GM18517 (cell line): ENCODE measurements at regions not wholly inside any gene's neighbourhood (a gene's known extent, or its start where the extent isn't known, plus 50 kb on each side); places are given as distances from the start of the nearest gene placed in this dataset.

ENCODE experiments used
- ATAC-seq: cut with Tn5 transposase; IDR thresholded peaks from one replicate; pipeline ENCODE4 v1.9.1; 2021; ENCODE audit warnings: mild to moderate bottlenecking, moderate library complexity; ENCODE audit not compliant: unreplicated experiment

DNA sequence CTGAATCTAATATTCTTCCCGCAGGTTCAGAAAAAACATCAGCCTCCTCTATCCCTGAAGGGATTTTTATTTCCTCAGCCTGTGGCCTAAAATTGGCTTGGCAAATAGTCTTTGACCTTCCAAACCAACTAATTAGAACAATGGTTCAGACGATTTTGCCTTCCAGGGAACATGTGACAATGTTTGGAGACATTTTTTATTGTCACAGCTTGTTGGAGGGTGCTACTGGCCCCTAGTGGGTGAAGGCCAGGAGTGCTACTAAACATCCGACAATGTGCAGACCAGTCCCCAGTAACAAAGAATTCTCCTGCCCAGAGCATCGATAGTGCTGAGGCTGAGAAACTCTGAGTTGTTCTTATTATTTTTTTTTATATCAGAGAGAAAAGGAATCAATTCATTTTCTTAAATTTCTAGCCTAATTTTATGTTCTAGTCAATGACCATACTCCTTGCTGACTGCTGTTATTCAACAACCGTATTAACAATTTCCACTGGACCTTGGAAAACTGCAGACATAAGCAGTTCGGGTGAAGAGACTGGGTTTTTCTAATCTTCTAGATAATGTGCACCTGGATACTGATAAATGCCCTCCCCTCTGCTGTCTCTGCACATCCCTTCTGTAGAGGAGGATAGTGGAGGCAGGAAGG lies 280.7 kb downstream of the LMX1A start:
- no peak for ATAC-seq

GRCh38 chr1:165073185-165074007 lies 283.1 kb downstream of the LMX1A start:
- no peak for ATAC-seq

DNA sequence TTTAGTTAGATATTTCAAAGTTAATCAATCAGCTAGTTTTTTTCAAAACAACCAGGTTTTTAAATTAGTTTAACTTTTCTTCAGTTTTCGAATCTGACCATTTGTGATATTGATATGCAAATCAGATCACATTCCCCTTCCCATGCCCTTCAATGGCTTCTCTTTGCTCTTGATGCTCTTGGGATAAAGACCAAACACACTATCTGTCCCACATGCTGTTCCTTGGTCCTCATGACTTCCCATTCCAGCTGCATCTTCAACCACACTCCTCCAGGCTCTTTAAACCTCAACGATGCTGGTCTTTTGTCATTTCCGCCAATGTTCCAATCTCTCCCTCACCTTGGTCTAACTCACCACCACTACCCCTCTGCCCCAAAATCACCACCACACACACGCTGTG lies 285.8 kb downstream of the LMX1A start:
- no peak for ATAC-seq

- no peak for ATAC-seq
Measured at GRCh38 chr1:165069829-165070228, 286.7 kb downstream of the LMX1A start.

GRCh38 chr1:165068741-165069140 lies 287.8 kb downstream of the LMX1A start:
- no peak for ATAC-seq

DNA sequence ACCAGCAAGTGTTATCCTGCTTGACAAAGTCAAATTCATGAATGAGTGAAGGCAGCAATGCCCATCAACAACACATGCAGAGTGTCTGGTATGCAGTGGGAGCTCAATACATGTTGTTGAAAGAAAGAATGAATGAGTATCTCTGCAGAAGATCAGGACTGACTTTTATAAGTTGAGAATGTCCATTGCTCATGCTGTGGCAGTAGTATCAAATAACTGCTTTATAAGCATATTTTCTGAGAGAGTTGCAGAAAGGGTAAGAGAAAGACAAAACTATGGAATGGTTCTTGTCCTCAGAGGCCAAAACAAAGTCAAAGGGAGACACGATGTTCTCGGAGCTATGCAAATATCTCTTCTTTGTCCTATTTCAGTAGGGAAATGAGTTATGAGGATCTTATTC lies 288.7 kb downstream of the LMX1A start:
- ATAC-seq = no peak

- ATAC-seq = no peak
Measured at GRCh38 chr1:165063181-165063965, 293.1 kb downstream of the LMX1A start.

GRCh38 chr1:165062346-165062745 lies 294.2 kb downstream of the LMX1A start:
- no peak for ATAC-seq

- no peak for ATAC-seq
Measured at GRCh38 chr1:165060285-165060793, 296.2 kb downstream of the LMX1A start.

DNA sequence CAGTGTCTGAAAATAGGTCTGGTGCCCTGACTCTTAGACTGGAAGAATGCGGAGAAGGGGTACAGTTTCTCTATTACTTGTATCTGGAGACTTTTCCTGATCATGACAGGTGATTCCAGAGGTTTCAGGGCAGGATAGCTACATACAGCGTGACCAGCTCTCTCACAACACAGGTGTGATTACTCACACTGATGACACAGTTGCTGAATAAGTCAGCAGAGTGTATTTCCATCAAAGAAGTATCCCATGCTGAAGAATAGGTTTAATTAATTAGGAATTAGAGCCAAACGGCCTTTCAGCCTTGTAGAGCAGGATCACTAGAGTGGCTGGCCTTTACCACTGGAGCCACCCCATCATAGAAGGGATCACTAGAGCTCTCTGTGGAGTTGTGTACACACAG lies 298.6 kb downstream of the LMX1A start:
- no peak for ATAC-seq

GRCh38 chr1:165056914-165057313 lies 299.6 kb downstream of the LMX1A start:
- ATAC-seq = no peak

DNA sequence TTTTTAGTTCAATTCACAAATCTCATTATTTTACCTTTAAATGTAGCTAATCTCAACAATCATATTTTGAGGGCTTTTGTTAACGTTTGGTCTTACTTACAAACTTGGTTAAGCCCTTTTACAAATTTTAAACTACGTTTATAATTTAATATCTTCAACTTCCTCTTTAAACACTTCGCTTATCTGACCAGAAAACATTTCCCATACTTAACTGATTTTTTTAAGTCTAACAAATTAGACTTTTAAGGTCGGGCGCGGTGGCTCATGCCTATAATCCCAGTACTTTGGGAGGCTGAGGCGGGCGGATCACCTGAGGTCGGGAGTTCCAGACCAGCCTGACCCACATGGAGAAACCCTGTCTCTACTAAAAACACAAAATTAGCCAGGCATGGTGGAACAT lies 300.9 kb downstream of the LMX1A start:
- ATAC-seq = no peak

DNA sequence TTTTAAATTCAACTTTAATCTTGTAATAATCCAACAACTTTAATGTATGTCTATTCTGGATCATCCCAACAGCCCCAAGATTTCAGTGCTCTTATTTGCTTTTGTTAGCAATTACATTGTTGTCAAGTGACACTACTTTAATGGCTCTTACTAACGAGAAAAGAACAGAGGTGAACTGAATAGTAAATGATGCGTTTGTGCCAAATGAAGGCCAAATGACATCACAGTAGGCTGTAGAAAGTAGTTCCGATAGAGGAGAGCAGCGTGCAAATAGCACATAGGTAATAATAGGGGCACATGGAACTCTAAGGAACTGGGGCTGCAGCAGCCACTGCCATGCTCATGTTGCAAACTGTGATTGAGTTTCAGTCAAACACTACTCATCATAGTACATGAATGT lies 301.9 kb downstream of the LMX1A start:
- no peak for ATAC-seq

DNA sequence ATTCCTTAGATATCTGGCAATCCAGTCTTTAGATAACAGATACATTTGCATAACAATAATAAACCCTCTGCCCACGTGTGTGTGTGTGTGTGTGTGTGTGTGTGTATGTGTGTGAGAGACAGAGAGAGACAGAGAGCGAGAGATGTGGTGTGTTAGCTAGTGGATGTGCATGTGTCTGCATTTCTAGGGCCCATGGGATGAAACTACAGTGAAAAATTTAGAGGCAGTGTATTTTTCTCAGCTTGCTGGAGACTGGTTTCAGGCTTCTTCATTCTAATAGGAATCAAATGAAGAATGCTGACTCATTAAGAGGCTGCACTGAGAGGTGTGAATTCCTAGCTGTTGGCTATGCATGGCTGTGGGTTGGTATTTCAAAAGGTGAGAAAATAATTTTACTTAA lies 303.2 kb downstream of the LMX1A start:
- ATAC-seq = no peak

GRCh38 chr1:165052936-165053335 lies 303.6 kb downstream of the LMX1A start:
- no peak for ATAC-seq

GRCh38 chr1:165052431-165052830 lies 304.1 kb downstream of the LMX1A start:
- no peak for ATAC-seq

DNA sequence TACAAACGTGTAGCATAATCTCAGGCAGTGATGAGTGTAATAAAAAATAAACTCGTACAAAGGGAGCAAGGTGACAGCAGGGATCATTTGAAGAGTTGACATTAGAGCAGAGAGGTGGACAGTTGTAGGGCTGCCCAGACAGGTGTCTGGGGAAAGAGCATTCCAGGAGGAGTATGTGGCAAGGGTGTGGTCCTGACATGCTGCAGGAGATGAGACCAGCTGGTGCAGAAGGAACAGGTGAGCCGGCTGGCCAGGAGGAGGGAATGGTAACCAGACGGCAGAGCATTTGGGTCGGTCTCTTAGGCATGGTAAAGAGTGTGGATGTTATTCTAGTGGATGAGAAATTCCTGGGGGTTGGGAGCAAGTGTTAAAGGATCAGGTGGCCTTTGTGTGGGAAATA lies 306.3 kb downstream of the LMX1A start:
- ATAC-seq = no peak

DNA sequence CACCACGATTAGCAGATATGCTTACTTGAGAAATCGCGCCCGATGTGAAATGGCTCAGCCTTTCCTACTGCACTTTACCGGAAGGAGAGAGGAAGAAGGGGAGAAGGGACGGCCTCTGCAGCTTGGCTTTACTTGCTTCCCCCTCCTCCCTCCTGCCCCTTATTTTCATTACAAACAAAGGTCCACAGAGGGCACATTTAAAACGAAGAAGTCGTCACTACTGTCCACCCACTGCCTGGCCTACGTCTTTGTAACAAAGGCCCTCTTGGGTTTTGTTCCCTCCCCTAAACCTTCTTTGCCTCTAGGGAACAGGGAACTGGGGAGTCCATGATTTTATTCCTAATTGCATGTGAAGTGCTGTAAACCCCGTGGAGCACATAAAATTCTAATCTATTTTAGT lies 308.5 kb downstream of the LMX1A start:
- ATAC-seq = no peak

DNA sequence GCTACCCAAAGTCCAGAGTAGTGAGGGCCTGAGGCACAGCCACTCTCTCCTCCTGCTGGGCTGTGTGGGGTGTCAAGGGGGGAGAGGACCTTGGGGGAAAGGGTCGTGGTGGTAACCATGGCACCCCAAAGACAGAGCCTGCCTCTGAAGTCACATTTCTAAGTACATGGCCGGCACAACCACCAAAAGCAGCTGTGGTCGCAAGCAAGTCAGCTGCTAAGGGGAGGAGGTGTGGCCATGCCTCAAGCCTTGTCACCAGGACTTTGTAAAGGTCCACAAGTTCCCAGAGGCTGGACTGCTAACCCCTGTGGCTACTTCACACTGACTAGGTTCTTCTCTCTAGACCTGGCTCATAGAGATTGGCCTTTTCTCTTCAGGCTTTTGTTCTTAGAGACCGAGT lies 310.6 kb downstream of the LMX1A start:
- no peak for ATAC-seq

DNA sequence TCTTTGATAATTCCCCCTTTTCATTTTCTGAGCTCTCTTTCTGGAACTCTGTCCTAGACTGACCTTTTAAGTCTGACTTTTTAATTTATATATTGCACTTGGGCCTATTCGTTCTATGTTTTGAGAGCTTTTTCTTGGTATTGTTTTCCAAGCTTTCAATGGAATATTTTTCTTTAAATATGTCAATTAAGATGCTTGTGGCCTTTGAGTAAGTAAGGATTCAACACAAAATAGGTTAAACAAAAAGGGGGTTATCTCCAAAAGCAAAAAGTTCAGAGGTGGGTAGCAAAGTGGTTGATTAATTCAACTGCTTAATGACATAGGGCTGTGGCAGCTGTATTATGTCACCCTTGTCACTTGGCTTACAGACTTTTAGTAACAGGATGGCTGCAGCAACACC lies 315.9 kb downstream of the LMX1A start:
- ATAC-seq = no peak

DNA sequence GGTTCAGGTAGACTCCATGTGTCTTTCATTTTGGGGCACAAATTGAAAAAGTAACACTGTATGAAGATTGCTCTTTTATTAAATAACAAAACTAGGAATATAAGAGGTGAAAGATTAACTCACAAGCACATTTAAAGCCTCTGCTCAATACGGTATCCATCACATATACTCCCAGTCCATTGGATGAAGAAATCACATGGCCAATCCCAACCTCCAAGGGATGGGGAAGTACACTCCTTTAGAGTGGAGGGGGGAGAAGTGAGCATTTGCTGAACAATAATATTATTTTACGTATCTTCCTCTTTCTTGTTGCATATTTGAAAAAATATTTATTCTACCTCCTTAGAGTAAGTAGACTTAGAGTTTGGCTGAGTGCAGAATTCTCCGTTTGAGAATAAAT lies 316.5 kb downstream of the LMX1A start:
- no peak for ATAC-seq

DNA sequence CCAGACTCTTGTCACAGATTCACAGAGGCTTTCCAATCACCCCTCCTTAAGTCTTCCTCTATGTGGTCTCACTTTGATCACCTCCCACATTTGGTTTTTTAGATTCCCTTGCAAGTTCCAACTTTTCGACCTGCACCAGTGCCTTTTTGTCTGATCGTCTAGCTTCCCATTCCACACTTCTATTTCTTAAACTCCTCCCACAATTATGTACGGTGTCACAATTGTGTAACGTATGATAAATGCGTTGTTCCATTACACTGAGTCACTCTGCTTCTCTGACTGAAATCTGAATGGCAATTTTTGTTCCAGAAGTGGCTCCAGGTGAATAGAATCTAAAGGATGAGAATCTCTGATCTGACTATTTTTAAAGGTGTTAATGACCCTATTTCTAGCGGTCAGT lies 320.1 kb downstream of the LMX1A start:
- ATAC-seq = no peak
